ENCODE measurements at regions not wholly inside any gene's neighbourhood (a gene's known extent, or its start where the extent isn't known, plus 50 kb on each side); places are given as distances from the start of the nearest gene placed in this dataset.

DNA sequence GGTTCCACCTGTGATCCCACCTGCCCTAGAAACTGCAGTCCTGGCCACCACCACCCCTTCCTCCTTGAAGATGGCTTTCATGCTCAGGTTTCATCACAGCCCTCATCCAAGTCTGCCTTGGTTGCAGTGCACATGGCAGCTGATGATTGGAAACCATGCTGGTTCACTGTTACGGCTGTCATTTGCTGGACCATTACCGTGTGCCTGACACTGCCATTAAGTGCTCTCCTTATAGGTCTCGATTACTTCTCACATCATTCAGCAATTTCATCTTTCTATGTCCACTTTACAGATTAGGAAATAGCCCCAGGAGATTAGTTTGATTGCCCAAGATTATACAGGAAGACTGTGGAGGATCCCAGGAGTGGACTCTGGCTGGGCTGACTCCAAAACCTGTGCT is 123.9 kb downstream of the ICE1 start:
- DNase-seq = no peak
- ATAC-seq = no peak
- intact Hi-C loops (cut with micrococcal nuclease) = no loop called here
- H3K36me3 ChIP-seq (ENCODE audit: control insufficient read depth, insufficient read depth, low read length) = no peaks in the 10 kb centered on the region
- no peaks in the 10 kb centered on the region for H3K9me3 ChIP-seq (ENCODE audit: control insufficient read depth, insufficient read depth, low read length)
- H3K27ac Mint-ChIP-seq = no peak overlapping the region
- no peaks in the 10 kb centered on the region for H3K9me3 Mint-ChIP-seq
- H3K27me3 ChIP-seq (ENCODE audit: control insufficient read depth, insufficient read depth, low read length) = no peaks in the 10 kb centered on the region
- peaks cover 21 to 30% of the 10 kb centered on the region in 2 donors for H3K27me3 Mint-ChIP-seq (ENCODE audit: low read depth in 2 of 2)
- WGBS (ENCODE audit: insufficient coverage) = 76% methylated on average over 3 of the region's 3 CpGs
- no peak overlapping the region for H3K4me3 Mint-ChIP-seq
- no peak overlapping the region for H3K27ac ChIP-seq (ENCODE audit: low read length)
- no peak overlapping the region for H3K4me3 ChIP-seq (ENCODE audit: low read length)
- TF ChIP-seq, protein P1, sequence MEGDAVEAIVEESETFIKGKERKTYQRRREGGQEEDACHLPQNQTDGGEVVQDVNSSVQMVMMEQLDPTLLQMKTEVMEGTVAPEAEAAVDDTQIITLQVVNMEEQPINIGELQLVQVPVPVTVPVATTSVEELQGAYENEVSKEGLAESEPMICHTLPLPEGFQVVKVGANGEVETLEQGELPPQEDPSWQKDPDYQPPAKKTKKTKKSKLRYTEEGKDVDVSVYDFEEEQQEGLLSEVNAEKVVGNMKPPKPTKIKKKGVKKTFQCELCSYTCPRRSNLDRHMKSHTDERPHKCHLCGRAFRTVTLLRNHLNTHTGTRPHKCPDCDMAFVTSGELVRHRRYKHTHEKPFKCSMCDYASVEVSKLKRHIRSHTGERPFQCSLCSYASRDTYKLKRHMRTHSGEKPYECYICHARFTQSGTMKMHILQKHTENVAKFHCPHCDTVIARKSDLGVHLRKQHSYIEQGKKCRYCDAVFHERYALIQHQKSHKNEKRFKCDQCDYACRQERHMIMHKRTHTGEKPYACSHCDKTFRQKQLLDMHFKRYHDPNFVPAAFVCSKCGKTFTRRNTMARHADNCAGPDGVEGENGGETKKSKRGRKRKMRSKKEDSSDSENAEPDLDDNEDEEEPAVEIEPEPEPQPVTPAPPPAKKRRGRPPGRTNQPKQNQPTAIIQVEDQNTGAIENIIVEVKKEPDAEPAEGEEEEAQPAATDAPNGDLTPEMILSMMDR (IDR thresholded peaks at IDR 0.05) = no peak
- H3K4me1 Mint-ChIP-seq = no peaks in the 10 kb centered on the region
- H3K36me3 Mint-ChIP-seq = peaks cover 8% of the 10 kb centered on the region
- H3K4me1 ChIP-seq (ENCODE audit: control insufficient read depth, insufficient read depth, low read length) = no peaks in the 10 kb centered on the region

DNA sequence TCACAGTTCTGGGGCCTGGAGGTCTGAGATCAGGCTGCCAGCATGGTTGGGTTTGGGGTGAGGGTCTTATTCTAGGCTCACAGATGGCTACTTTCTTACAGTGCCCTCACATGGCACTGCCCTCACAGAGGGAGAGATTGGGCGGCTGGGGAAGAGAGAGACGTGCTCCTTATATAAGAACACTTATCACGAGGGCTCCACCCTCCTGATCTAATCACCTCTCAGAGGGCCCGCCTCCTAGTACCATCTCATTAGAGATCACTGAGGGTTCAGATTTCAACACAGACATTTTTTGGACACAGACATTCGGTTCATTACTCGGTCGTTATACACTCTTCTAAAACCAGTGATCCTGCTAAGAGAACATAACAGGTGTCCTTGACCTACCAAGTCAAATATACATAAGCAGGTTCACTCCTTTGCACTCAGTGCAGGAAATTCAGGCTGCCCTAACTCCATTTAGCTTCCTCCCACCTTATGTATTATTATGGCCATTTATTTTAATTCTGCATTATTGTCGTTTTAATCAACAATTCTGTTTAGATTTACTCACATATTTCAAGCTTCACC is 121.7 kb downstream of the ICE1 start:
- no peak for DNase-seq
- no peak for ATAC-seq
- Mint-ChIP-seq H3K27ac (no peak overlapping the region), H3K9me3 (no peaks in the 10 kb centered on the region), H3K4me3 (no peak overlapping the region), H3K27me3 (ENCODE audit: low read depth in 2 of 2) (peaks cover 24 to 28% of the 10 kb centered on the region in 2 donors), H3K36me3 (peaks cover 8% of the 10 kb centered on the region), H3K4me1 (no peaks in the 10 kb centered on the region)
- Histone ChIP-seq H3K4me1 (ENCODE audit: control insufficient read depth, insufficient read depth, low read length) (no peaks in the 10 kb centered on the region), H3K27me3 (ENCODE audit: control insufficient read depth, insufficient read depth, low read length) (no peaks in the 10 kb centered on the region), H3K4me3 (ENCODE audit: low read length) (no peak overlapping the region), H3K36me3 (ENCODE audit: control insufficient read depth, insufficient read depth, low read length) (no peaks in the 10 kb centered on the region), H3K27ac (ENCODE audit: low read length) (no peak overlapping the region), H3K9me3 (ENCODE audit: control insufficient read depth, insufficient read depth, low read length) (no peaks in the 10 kb centered on the region)
- intact Hi-C loops (cut with micrococcal nuclease) = no loop called here
- TF ChIP-seq, protein P1 (IDR thresholded peaks at IDR 0.05) = no peak
- 90% methylated on average over 8 of the region's 8 CpGs for WGBS (ENCODE audit: insufficient coverage)

DNA sequence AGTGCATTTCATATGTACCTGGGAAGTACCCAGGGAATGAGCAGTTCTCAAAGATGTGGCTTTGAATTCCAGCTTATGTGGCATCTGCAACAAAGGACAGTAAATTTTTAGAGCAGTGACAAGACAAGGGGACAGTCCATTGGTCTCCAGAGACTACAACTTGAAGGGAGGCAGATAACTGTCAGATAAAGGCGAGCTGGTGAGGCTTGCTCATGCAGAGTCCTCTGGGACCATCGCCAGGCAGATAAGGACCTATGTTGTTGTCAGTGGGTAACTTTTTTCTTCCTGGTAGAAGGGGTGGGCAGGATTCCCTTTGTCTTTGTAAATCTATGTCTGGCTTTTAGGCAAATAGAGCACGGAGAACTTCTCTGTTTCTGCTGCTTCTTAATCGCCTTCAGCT is 120.2 kb downstream of the ICE1 start:
- Mint-ChIP-seq H3K36me3 (peaks cover 5% of the 10 kb centered on the region), H3K4me3 (no peak overlapping the region), H3K9me3 (no peaks in the 10 kb centered on the region), H3K4me1 (no peaks in the 10 kb centered on the region), H3K27ac (no peak overlapping the region), H3K27me3 (ENCODE audit: low read depth in 2 of 2) (peaks cover 21 to 22% of the 10 kb centered on the region in 2 donors)
- DNase-seq = no peak
- no peak for ATAC-seq
- WGBS (ENCODE audit: insufficient coverage) = 87% methylated on average over 4 of the region's 4 CpGs
- Histone ChIP-seq H3K36me3 (ENCODE audit: control insufficient read depth, insufficient read depth, low read length) (no peaks in the 10 kb centered on the region), H3K27ac (ENCODE audit: low read length) (no peak overlapping the region), H3K4me3 (ENCODE audit: low read length) (no peak overlapping the region), H3K9me3 (ENCODE audit: control insufficient read depth, insufficient read depth, low read length) (no peaks in the 10 kb centered on the region), H3K4me1 (ENCODE audit: control insufficient read depth, insufficient read depth, low read length) (no peaks in the 10 kb centered on the region), H3K27me3 (ENCODE audit: control insufficient read depth, insufficient read depth, low read length) (no peaks in the 10 kb centered on the region)
- TF ChIP-seq, protein P1 (IDR thresholded peaks at IDR 0.05) = no peak
- intact Hi-C loops (cut with micrococcal nuclease) = no loop called here

DNA sequence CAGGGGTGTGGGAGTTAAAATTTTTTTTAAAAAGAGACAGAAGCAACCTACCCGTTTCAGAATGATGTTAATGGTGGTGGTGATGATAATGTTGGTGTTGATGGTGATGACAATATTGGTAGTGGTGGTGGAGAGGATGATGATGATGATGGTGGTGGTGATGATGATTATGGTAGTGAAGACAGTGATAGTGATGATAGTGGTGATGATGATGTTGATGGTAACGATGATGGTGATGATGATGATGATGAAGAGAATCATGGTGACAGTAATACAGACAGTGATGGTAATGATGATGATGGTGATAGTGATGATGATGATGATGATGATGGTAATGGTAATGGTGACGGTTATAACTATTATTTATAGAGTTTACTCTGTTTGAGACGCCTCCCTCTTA is 117.6 kb downstream of the ICE1 start:
- Mint-ChIP-seq H3K36me3 (no peaks in the 10 kb centered on the region), H3K4me1 (no peaks in the 10 kb centered on the region), H3K27me3 (ENCODE audit: low read depth in 2 of 2) (peaks cover 8 to 14% of the 10 kb centered on the region in 2 donors), H3K4me3 (no peak overlapping the region), H3K9me3 (no peaks in the 10 kb centered on the region), H3K27ac (no peak overlapping the region)
- H3K4me3 ChIP-seq (ENCODE audit: low read length) = no peak overlapping the region
- H3K4me1 ChIP-seq (ENCODE audit: control insufficient read depth, insufficient read depth, low read length) = no peaks in the 10 kb centered on the region
- no peaks in the 10 kb centered on the region for H3K9me3 ChIP-seq (ENCODE audit: control insufficient read depth, insufficient read depth, low read length)
- no peak overlapping the region for H3K27ac ChIP-seq (ENCODE audit: low read length)
- intact Hi-C loops (cut with micrococcal nuclease) = no loop called here
- WGBS (ENCODE audit: insufficient coverage) = 41% methylated on average over 2 of the region's 4 CpGs
- TF ChIP-seq, protein P1 (IDR thresholded peaks at IDR 0.05) = no peak
- DNase-seq = no peak
- no peaks in the 10 kb centered on the region for H3K27me3 ChIP-seq (ENCODE audit: control insufficient read depth, insufficient read depth, low read length)
- H3K36me3 ChIP-seq (ENCODE audit: control insufficient read depth, insufficient read depth, low read length) = no peaks in the 10 kb centered on the region
- no peak for ATAC-seq
